Testis (tissue), 2 donors: ENCODE measurements at regions not wholly inside any gene's neighbourhood (a gene's known extent, or its start where the extent isn't known, plus 50 kb on each side); places are given as distances from the start of the nearest gene placed in this dataset.

Experiments
- CTCF ChIP-seq, 3 experiments: fragments of 450-650 bp in 2 of 3; fragments of 200-600 bp in 1 of 3; sonication (generic) in 1 of 3; IDR thresholded peaks; one replicate each; pipeline ENCODE4 v1.5.1; 2016 to 2019; ENCODE audit warnings: antibody characterized with exemption in 3 of 3, mild to moderate bottlenecking in 2 of 3, moderate library complexity in 1 of 3
- POLR2A ChIP-seq: fragments of 450-650 bp; IDR thresholded peaks from one replicate; pipeline ENCODE4 v1.6.1; 2017; ENCODE audit warnings: antibody characterized with exemption, mild to moderate bottlenecking, moderate library complexity

DNA sequence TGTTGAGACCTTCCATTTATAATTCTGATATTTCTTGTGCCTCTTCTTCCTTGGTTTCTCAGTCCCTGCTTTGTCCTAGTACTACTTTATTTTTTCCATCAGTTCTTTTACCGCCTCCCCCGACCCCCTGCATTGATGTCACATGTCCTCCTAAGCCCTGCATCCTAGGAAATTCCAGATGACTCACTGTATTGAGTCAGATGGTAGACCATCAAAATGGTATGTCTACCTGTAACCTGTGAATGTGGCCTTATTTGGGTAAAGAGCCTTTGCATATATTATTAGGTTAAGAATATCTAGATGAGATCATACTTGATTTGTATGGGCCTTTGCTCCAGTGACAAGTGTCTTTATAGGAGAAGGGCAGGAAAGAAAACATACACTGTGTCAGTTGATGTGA lies 515.3 kb upstream of the CA10 start:
- no peak for TF ChIP-seq POLR2A
- TF ChIP-seq CTCF (IDR thresholded peaks at IDR 0.05): no peak
